ENCODE measurements at regions not wholly inside any gene's neighbourhood (a gene's known extent, or its start where the extent isn't known, plus 50 kb on each side); places are given as distances from the start of the nearest gene placed in this dataset.

DNA sequence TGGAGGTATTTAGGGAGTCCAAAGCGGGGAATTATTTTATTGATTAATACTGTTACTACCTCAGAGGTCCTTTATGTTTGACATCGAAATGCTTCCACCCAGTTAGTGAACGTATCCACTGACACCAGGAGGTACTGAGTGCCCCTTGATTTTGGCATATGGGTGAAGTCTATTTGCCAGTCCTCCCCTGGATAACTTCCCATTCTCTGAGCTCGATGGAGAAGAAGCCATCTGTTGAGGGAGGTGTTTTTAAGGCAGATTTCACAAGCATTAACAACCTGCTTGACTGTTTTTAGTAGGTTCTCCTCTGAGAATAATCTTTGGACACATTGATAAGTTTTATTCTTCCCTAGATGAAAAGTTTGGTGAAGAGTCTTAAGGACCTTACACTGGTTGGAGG is 165.3 kb upstream of the NREP start:
- TF ChIP-seq MAX (IDR thresholded peaks at IDR 0.05; ENCODE audit: insufficient read depth, insufficient read length) (no peak), POLR2AphosphoS5 (IDR thresholded peaks at IDR 0.05; ENCODE audit: insufficient read depth, low read depth, low read length) (no peak)
